GM18505 (cell line): ENCODE measurements at regions not wholly inside any gene's neighbourhood (a gene's known extent, or its start where the extent isn't known, plus 50 kb on each side); places are given as distances from the start of the nearest gene placed in this dataset.

ENCODE experiments used
- ATAC-seq: cut with Tn5 transposase; IDR thresholded peaks from one replicate; pipeline ENCODE4 v1.9.1; 2021; ENCODE audit not compliant: unreplicated experiment
- POLR2A ChIP-seq: IDR thresholded peaks from 4 replicates; pipeline ENCODE4 v1.6.1; 2011; ENCODE audit warnings: borderline replicate concordance; ENCODE audit not compliant: insufficient read depth, insufficient read length; ENCODE audit errors: extremely low read depth

DNA sequence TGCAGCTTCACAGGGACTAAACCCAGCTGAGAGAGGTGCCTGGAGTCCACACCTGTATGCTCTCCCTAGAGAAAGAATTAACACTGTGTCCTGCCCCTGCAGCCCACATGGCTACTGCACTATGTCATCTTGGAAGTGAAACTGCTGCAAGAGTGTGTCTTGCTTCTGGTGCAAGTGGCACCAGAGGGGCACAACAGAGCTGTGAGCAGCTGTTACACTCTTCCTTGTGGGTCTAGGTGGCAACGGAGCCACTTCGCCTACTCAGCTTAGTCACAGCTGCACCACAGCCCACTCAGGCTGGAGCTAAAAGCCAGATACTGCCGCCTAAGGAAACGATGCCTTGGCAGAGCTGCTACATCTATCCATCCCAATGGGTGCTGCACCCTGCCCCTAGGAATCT, 391.4 kb downstream of the COL12A1 start:
- ATAC-seq = no peak
- no peak for TF ChIP-seq POLR2A

DNA sequence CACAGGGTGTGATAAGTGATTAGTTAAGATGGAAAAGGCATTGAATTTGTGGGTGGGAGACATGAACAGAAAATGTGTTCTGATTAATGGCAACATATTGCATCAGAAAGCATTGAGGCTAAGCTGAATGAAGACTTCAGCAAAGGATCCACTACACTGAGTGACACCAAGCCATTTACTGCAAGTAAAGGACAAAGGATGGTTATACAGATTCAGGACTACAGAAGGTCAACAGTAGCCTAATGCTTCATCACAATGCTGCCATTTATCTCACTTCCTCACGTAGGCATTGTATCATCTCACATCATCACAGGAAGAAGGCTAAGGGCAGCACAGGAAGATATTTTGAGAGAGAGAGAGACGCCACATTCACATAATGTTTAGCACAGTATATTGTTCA, 398.2 kb downstream of the COL12A1 start:
- no peak for TF ChIP-seq POLR2A
- no peak for ATAC-seq

DNA sequence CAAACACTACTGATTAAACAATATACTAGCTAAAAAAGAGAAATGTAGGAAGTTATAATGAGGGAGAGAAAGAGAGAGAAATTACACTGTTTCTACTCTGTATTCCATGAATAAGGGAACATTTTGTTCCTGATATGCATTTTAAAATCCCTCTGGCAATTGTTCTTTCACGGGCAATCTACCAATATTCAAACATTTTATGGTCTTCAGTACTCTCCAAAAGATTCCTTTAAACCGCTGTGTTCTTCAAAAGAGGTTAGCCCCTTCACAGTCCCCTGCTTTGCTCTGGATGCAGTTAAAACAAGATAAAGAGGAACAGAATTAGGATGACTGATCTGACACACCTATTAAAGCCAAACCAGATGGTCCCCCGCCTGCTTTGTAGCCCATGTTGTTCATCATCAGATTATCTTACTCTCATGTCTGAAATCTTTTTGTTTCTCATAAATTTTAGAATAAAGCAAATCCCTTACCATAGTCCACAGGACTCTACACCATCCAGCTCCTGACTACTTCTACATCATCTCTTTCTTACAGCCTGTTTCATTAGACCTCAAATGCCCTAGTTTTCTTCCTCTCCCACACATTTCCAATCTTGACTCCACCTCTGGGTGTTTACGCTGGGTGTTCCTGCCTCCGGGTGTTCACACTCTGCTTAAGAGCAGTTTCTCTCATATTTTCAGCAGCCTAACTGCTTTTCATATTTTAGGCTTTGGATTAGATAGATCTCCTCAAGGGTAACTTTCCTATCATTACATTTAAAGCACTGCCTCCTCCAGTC, 399.7 kb downstream of the COL12A1 start:
- TF ChIP-seq POLR2A = no peak
- no peak for ATAC-seq

DNA sequence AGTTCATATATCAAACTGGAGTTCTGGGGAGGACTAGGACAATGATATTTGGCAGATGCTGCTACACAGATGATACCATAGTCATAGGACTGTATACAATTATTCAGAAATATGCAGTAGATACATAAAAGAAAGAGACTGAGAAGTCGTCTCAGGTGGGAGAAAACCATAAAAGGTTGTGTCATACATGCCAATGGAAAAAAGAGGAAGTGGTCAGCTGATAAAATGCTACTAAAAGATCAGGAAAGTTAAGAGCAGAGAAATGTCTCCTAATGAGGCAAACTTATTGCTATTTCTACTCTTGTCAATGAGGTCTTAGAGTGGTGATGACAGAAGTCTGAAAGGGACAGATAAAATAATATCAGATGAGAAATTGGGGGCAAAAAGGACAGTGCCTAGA, 407.6 kb downstream of the COL12A1 start:
- TF ChIP-seq POLR2A = no peak
- ATAC-seq = no peak

DNA sequence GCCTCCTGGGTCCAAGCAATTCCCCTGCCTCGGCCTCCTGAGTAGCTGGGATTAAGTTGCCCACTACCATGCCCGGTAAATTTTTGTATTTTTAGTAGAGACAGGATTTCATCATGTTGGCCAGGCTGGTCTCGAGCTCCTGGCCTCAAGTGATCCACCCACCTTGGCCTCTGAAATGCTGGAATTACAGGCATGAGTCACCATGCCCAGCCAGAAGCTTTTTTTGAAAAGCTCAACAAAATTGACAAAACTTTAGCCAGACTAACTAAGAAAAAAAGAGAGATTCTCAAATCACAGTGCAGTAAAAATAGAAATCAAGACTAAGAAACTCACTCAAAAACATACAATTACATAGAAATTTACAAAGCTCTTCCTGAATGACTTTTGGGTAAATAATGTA, 420.6 kb downstream of the COL12A1 start:
- ATAC-seq = no peak
- no peak for TF ChIP-seq POLR2A

DNA sequence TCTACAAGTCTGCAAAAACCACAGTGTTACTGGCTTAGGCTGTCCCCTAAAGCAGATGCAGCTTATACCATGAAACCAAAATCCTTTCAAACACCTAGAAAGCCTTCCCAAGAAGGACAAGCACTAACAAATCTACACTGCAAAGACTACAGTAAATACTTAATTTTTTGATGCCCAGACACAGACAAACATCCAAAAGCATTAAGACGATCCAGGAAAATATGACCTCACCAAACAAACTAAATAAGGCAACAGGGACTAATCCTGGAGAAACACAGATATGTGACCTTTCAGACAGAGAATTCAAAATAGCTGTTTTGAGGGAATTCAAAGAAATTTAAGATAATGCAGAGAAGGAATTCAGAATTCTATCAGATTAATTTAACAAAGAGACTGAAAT, 423.5 kb downstream of the COL12A1 start:
- ATAC-seq = no peak
- no peak for TF ChIP-seq POLR2A

DNA sequence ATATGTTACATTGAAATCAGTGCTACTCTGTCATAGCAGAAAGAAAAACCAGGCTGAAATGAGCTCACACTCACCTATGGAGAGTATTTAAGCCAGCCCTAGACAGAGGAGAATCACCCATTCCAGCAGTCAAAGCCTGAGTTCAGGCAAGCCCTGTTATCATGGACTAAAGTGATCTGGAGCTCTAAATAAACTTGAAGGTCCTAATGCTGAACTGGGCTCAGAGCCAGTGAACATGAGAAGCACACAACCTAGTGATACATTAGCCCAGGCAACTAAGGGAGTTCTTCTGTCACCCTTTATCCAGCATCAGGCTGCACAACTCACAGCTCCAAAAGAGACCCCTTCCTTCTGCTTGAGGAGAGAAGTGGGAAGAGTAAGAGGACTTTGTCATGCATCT, 425.0 kb downstream of the COL12A1 start:
- no peak for ATAC-seq
- no peak for TF ChIP-seq POLR2A

DNA sequence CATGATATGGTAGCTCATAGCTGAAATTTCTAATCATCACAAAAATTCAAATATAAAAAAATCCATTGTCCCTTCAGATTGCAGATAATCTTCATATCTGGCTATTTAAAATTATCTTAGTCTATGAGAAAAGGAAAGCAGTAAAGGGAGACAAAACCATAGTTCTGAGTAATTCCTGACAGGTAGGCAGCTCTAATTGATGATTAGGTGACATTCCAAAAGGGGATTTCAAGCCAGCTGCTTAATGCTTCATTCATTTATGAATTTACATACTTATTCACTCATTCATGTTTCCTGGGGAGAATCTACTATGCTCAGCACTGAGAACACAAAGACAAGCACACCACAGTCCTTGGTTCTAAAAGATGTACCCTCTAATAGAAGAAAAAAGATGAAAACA, 437.1 kb downstream of the COL12A1 start:
- no peak for TF ChIP-seq POLR2A
- no peak for ATAC-seq

DNA sequence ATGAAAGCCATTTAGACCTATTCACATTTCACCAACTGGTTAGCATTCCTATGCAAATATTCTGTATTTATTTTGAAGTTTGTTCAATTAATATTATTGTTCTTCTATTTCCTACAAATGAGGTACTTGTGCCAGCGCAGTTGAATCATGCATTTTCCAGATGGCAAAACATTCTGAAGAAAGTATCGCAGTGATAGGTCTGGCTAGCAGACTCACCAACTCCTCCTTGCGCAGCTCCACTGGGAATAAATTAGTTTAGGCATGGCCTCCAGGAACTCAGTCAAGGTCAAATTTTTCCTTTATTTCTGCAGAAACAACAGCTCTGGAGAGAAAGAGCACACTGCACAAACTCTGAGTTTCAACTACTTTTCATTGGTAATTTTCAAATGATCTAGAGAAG, 437.7 kb downstream of the COL12A1 start:
- TF ChIP-seq POLR2A = no peak
- ATAC-seq = no peak

DNA sequence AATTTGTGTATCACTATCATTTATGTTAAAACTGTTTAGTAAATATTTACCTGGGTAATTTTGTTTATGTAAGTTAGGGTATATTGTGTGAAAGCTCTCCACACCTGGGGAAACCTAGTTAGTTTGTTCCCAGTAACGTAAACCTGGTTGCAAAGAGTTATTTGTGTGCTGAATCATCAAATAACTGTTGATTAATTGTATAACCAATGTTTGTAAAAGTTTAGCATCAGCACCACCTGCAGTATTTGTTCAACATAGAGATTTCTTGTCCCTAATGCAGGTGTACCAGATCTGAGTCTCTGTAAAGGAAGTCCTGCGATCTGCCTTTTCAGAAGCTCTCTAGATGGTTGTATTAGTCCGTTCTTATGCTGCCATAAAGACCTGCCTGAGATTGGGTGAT, 440.4 kb downstream of the COL12A1 start:
- no peak for ATAC-seq
- no peak for TF ChIP-seq POLR2A

DNA sequence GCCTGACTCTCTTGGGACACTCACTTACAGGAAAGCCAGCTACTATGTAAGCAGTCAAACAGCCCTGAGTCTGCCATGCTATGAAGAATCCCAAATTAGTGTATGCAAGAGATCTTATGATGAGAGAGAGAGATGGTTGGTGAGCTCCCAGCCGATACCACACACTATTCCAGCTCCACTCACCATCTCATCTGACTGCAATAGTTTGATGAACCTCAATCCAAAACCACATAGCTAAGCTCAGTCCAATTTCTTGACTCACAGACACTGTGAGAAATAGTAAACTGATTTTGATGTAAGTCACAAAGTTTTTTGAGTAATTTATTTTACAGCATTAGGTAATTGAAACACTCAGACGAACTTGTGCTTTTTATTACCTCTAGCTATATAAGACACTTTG, 441.4 kb downstream of the COL12A1 start:
- TF ChIP-seq POLR2A = no peak
- no peak for ATAC-seq

DNA sequence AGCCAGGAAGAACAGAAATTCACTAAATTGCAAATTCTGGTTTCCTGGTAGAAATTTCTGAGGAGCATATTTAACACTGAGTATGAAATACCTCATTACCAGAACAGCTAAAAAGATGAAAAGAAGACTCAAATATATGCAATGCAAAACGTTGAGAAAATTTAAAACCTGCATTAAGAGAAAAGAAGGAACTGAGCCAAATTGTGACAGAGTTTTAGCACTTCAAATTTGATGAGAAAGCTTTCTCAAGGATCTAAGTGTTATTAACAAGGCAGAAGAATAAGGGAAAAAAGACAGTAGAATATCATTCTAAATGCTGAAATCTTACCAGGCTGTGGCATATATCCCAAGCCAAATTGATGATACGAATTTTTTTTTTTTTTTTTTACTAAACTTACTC, 443.0 kb downstream of the COL12A1 start:
- ATAC-seq = no peak
- TF ChIP-seq POLR2A = no peak

DNA sequence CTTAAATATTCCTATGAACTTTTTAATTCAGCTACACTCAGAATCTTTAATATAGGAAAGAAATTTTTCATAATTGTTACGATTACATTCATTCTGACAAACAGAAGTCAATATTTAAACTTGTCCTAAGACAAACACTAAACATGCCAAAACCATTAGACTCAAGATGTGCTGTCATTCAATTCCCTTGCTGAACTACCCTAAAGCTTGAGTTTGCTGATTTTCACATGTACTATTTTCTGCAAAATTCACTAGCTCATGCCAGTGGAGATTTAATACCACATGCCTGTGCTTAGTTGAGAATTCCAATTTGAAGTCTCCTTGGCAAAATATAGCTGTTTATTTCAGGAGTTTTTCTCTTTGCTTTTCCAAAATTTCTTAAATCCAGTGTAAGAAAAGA, 448.0 kb downstream of the COL12A1 start:
- ATAC-seq = no peak
- TF ChIP-seq POLR2A = no peak

DNA sequence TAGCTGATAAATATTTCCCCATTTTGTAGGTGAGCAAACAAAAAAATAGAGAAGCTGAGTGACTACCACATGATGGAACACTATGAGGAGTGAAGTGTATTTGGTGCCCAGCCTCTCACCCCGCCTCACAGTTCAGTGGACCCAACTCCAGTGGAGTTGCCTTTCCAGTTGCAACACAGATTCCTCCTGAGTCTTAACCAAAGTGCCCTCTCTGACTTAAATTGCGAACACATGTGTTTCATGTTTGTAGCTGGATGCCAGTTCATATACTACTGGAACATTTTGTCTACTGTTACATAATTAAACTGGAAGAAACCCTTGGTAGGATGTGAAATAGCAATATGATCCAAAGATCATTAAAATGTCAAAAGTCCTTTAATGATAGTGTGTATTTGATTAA, 448.9 kb downstream of the COL12A1 start:
- no peak for TF ChIP-seq POLR2A
- ATAC-seq = no peak

DNA sequence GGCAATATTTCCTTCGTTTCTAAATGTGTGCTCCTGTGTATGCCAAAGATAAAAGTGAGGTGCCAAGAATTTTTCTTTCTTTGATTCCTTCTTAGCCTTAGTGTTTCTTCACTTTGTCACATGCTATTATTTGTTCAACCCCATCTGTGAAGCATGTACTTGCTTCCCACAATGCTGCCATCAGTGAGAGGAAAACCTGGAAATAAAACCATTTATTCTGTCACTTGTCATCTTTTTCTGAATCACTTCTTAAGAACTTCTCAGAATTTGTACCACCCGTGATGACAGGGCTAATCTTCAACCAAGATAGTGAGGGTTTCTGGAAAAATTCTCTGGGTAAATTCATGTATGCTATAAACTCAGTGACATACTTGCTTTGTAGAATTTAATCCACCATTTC, 450.1 kb downstream of the COL12A1 start:
- no peak for TF ChIP-seq POLR2A
- no peak for ATAC-seq

DNA sequence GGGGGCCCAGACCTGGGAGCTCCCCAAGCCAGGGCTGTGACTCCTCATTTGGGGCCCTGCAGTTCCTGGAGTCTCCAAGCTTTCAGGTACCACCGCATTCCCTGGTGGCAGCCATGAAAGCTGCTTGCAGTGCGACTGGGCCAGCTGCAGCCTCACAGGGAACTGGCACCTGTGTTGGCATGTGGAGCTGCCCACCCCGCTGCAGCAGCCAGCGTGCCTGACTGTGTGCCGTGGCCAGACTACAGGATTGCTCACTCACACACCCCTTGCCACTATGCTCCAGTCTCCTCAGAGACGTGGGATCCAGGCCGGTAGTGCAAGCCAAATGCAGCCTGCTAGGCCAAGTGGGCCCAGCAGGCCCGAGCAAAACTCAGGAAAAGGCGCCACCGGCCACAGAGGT, 450.7 kb downstream of the COL12A1 start:
- ATAC-seq = no peak
- TF ChIP-seq POLR2A = no peak
